Panc1 (cell line): ENCODE measurements at regions not wholly inside any gene's neighbourhood (a gene's known extent, or its start where the extent isn't known, plus 50 kb on each side); places are given as distances from the start of the nearest gene placed in this dataset.

Experiments
- ATAC-seq: fragments of 200-7000 bp; cut with Tn5 transposase; 2 replicates; pipeline ENCODE4 v1.9.1; 2020; ENCODE audit warnings: mild to moderate bottlenecking, moderate library complexity
- BruUV-seq: library from RNA; stranded (reverse); fragments of 400-500 nt; replicated peaks from 2 replicates; lab custom pipeline; 2021; lab: Mats Ljungman, UMichigan
- CTCF ChIA-PET: fragments of 300-600 bp; sonication (Branson Sonifier 250); formaldehyde crosslinking; loops from one replicate; lab custom pipeline; 2022; ENCODE audit warnings: antibody characterized with exemption; lab: Charles Lee
- POLR2A ChIA-PET: fragments of 300-600 bp; sonication (Branson Sonifier 250); formaldehyde crosslinking; loops from one replicate; lab custom pipeline; 2022; ENCODE audit warnings: antibody characterized with exemption; lab: Charles Lee
- DNase-seq: peaks from one replicate; pipeline ENCODE4 v3.0.0-alpha.2; 2010; ENCODE audit warnings: low read depth, low spot score
- H3K27ac ChIP-seq: 2 replicates; pipeline ENCODE4 v1.5.1; 2011; ENCODE audit warnings: mild to moderate bottlenecking, low read length, inconsistent platforms
- H3K27me3 ChIP-seq: fragments of 200-500 bp; sonication (Bioruptor generic); 2 replicates; pipeline ENCODE4 v1.6.0; 2014; ENCODE audit warnings: low read length, inconsistent platforms; ENCODE audit not compliant: control insufficient read depth, insufficient read depth
- H3K36me3 ChIP-seq: fragments of 200-500 bp; sonication (Bioruptor generic); 2 replicates; pipeline ENCODE4 v1.5.1; 2014; ENCODE audit warnings: inconsistent platforms, mild to moderate bottlenecking, low read length, moderate library complexity; ENCODE audit not compliant: control insufficient read depth, insufficient read depth
- H3K4me1 ChIP-seq: 2 replicates; pipeline ENCODE4 v1.5.1; 2011; ENCODE audit warnings: inconsistent platforms, mild to moderate bottlenecking, low read length, moderate library complexity; ENCODE audit not compliant: control insufficient read depth, insufficient read depth
- H3K4me3 ChIP-seq, 2 experiments: 2 replicates each; pipeline ENCODE4 v1.5.1; 2011 to 2012; ENCODE audit warnings: low read depth in 2 of 2, low read length in 2 of 2, mild to moderate bottlenecking in 2 of 2, inconsistent platforms in 1 of 2, moderate library complexity in 1 of 2
- H3K9me3 ChIP-seq: fragments of 200-500 bp; sonication (Bioruptor generic); 2 replicates; pipeline ENCODE4 v1.5.1; 2014; ENCODE audit warnings: low read depth, mild to moderate bottlenecking, inconsistent platforms, low read length, moderate library complexity; ENCODE audit not compliant: control insufficient read depth, insufficient read depth
- POLR2AphosphoS5 ChIP-seq: IDR thresholded peaks from 2 replicates; pipeline ENCODE4 v1.6.1; 2012; ENCODE audit warnings: mild to moderate bottlenecking, low read depth, low read length, moderate library complexity
- SIN3A ChIP-seq: IDR thresholded peaks from 2 replicates; pipeline ENCODE4 v1.6.1; 2012; ENCODE audit warnings: low read depth, mild to moderate bottlenecking, low read length, moderate library complexity, borderline replicate concordance; ENCODE audit not compliant: insufficient read depth
- TCF7L2 ChIP-seq: IDR thresholded peaks from 2 replicates; pipeline ENCODE4 v1.6.1; 2011; ENCODE audit warnings: mild to moderate bottlenecking, low read depth, low read length, inconsistent platforms
- in situ Hi-C: cut with HindIII; loops from 2 replicates; pipeline ENCODE4 v1.10.0; 2016; ENCODE audit warnings: low sequenced_read_pairs, low pct_unique_long_range_greater_than_20kb
- intact Hi-C: fragments of 100-400 bp; cut with micrococcal nuclease; formaldehyde crosslinking; loops from one replicate; pipeline ENCODE4 v1.10.0; 2022; ENCODE audit not compliant: unreplicated experiment
- TF ChIP-seq, protein P1 (sequence below): fragments of 450-650 bp; IDR thresholded peaks from 2 replicates; pipeline ENCODE4 v1.5.1; 2017; ENCODE audit warnings: mild to moderate bottlenecking
- TF ChIP-seq, protein P2 (sequence below), 2 experiments: IDR thresholded peaks; 2 replicates each; pipeline ENCODE4 v1.6.1; 2011 to 2012; ENCODE audit warnings: low read depth in 2 of 2, control low read depth in 1 of 2, low read length in 1 of 2, mild to moderate bottlenecking in 1 of 2, moderate library complexity in 1 of 2; ENCODE audit not compliant: insufficient read depth in 1 of 2

DNA sequence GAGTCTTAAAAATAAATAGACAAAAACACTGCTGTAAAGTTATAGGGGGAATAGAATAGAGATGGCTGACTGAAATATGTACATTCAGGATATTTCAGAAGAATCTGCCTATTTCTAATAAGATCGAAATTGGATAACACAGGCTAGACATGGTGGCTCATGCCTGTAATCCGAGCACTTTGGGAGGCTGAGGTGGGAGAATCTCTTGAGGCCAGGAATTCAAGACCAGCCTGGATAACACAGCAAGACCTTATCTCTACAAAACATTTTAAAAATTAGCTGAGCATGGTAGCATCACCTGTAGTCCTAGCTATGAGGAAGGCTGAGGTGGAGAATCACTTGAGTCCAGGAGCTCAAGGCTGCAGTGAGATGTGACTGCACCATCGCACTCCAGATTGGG lies 146.6 kb upstream of the CCDC150 start:
- no peak overlapping the region for H3K27ac ChIP-seq
- H3K9me3 ChIP-seq, result no peaks in the 10 kb centered on the region; the same call in 1 of the 2 replicates
- TF ChIP-seq TCF7L2 (no peak), SIN3A (no peak), POLR2AphosphoS5 (no peak)
- TF ChIP-seq, protein P1, sequence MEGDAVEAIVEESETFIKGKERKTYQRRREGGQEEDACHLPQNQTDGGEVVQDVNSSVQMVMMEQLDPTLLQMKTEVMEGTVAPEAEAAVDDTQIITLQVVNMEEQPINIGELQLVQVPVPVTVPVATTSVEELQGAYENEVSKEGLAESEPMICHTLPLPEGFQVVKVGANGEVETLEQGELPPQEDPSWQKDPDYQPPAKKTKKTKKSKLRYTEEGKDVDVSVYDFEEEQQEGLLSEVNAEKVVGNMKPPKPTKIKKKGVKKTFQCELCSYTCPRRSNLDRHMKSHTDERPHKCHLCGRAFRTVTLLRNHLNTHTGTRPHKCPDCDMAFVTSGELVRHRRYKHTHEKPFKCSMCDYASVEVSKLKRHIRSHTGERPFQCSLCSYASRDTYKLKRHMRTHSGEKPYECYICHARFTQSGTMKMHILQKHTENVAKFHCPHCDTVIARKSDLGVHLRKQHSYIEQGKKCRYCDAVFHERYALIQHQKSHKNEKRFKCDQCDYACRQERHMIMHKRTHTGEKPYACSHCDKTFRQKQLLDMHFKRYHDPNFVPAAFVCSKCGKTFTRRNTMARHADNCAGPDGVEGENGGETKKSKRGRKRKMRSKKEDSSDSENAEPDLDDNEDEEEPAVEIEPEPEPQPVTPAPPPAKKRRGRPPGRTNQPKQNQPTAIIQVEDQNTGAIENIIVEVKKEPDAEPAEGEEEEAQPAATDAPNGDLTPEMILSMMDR, result no peak
- TF ChIP-seq, protein P2, sequence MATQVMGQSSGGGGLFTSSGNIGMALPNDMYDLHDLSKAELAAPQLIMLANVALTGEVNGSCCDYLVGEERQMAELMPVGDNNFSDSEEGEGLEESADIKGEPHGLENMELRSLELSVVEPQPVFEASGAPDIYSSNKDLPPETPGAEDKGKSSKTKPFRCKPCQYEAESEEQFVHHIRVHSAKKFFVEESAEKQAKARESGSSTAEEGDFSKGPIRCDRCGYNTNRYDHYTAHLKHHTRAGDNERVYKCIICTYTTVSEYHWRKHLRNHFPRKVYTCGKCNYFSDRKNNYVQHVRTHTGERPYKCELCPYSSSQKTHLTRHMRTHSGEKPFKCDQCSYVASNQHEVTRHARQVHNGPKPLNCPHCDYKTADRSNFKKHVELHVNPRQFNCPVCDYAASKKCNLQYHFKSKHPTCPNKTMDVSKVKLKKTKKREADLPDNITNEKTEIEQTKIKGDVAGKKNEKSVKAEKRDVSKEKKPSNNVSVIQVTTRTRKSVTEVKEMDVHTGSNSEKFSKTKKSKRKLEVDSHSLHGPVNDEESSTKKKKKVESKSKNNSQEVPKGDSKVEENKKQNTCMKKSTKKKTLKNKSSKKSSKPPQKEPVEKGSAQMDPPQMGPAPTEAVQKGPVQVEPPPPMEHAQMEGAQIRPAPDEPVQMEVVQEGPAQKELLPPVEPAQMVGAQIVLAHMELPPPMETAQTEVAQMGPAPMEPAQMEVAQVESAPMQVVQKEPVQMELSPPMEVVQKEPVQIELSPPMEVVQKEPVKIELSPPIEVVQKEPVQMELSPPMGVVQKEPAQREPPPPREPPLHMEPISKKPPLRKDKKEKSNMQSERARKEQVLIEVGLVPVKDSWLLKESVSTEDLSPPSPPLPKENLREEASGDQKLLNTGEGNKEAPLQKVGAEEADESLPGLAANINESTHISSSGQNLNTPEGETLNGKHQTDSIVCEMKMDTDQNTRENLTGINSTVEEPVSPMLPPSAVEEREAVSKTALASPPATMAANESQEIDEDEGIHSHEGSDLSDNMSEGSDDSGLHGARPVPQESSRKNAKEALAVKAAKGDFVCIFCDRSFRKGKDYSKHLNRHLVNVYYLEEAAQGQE (IDR thresholded peaks at IDR 0.05; ENCODE audit: insufficient read depth in 1 of 2, low read depth in 2 of 2, low read length in 1 of 2), result no peak
- H3K4me1 ChIP-seq, result no peaks in the 10 kb centered on the region
- CTCF ChIA-PET, result no interaction called here
- H3K4me3 ChIP-seq, result no peak overlapping the region
- DNase-seq, result no peak
- POLR2A ChIA-PET, result no interaction called here
- H3K36me3 ChIP-seq, result no peaks in the 10 kb centered on the region
- BruUV-seq, result no TSS peak
- no peak for ATAC-seq
- intact Hi-C loops (no loop called here), in situ Hi-C loops (no loop called here)
- no peaks in the 10 kb centered on the region for H3K27me3 ChIP-seq

DNA sequence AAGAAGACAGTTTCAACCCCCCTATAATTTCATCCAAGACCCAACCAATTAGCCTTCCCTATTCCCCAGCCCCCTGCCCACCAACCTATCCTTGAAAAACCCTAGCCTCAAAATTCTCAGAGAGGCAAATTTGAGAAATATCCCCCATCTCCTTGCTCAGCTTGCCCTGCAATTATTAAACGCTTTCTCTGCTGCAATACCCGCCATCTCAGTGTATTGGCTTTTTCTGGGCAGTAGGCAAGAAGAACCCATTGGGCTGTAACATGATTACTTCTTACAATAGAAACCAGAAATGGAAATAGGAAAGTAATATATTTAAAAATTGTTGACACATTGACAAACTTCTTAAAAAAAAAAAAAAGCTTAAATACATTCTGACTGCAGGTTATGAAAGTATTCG lies 140.6 kb upstream of the CCDC150 start:
- no peak for ATAC-seq
- H3K9me3 ChIP-seq, result peaks cover 14% of the 10 kb centered on the region; the same call in 1 of the 2 replicates
- no peak overlapping the region for H3K27ac ChIP-seq
- no peak overlapping the region for H3K4me3 ChIP-seq
- ChIA-PET POLR2A (no interaction called here), CTCF (no interaction called here)
- TF ChIP-seq SIN3A (no peak), POLR2AphosphoS5 (no peak), TCF7L2 (no peak)
- TF ChIP-seq, protein P2 (IDR thresholded peaks at IDR 0.05; ENCODE audit: insufficient read depth in 1 of 2, low read depth in 2 of 2, low read length in 1 of 2), result no peak
- TF ChIP-seq, protein P1, result no peak
- BruUV-seq, result no TSS peak
- no peaks in the 10 kb centered on the region for H3K27me3 ChIP-seq
- no peaks in the 10 kb centered on the region for H3K4me1 ChIP-seq
- DNase-seq, result no peak
- in situ Hi-C loops (no loop called here), intact Hi-C loops (no loop called here)
- H3K36me3 ChIP-seq, result no peaks in the 10 kb centered on the region
